OCI-LY1 (cell line): ENCODE measurements at regions not wholly inside any gene's neighbourhood (a gene's known extent, or its start where the extent isn't known, plus 50 kb on each side); places are given as distances from the start of the nearest gene placed in this dataset.

Source experiments
- H2AFZ ChIP-seq: fragments of 200-600 bp; sonication (generic), shearing (Covaris generic); 2 replicates; pipeline ENCODE4 v1.6.0; 2014; ENCODE audit warnings: antibody characterized with exemption, mild to moderate bottlenecking, low read length
- H3F3A ChIP-seq: fragments of 200-600 bp; sonication (generic), shearing (Covaris generic); 2 replicates; pipeline ENCODE4 v1.6.0; 2014; ENCODE audit warnings: mild to moderate bottlenecking, antibody characterized with exemption, low read length, moderate library complexity; ENCODE audit not compliant: insufficient read depth
- H3K27ac ChIP-seq: fragments of 200-600 bp; sonication (generic); 2 replicates; pipeline ENCODE4 v1.5.1; 2014; ENCODE audit warnings: low read length, mixed run types, mild to moderate bottlenecking, low read depth; ENCODE audit not compliant: poor library complexity, severe bottlenecking
- H3K27me3 ChIP-seq: fragments of 200-600 bp; sonication (generic); 2 replicates; pipeline ENCODE4 v1.6.0; 2014; ENCODE audit warnings: antibody characterized with exemption, mild to moderate bottlenecking, low read length, moderate library complexity; ENCODE audit not compliant: insufficient read depth
- H3K36me3 ChIP-seq: fragments of 200-600 bp; sonication (generic); 2 replicates; pipeline ENCODE4 v1.6.1; 2014; ENCODE audit warnings: mild to moderate bottlenecking, antibody characterized with exemption, low read length, moderate library complexity, mixed read lengths; ENCODE audit not compliant: insufficient read depth
- H3K4me1 ChIP-seq: fragments of 200-600 bp; sonication (generic); 2 replicates; pipeline ENCODE4 v1.5.1; 2014; ENCODE audit warnings: mild to moderate bottlenecking, low read length, moderate library complexity; ENCODE audit not compliant: insufficient read depth, severe bottlenecking
- H3K4me2 ChIP-seq: fragments of 200-600 bp; sonication (generic), shearing (Covaris generic); 2 replicates; pipeline ENCODE4 v1.6.1; 2014; ENCODE audit warnings: low read length
- H3K4me3 ChIP-seq: fragments of 200-600 bp; sonication (generic); 2 replicates; pipeline ENCODE4 v1.5.1; 2014; ENCODE audit warnings: low read length, low read depth, mild to moderate bottlenecking, mixed read lengths; ENCODE audit not compliant: poor library complexity, severe bottlenecking
- H3K79me2 ChIP-seq: fragments of 200-600 bp; shearing (Covaris generic); 2 replicates; pipeline ENCODE4 v1.6.1; 2016; ENCODE audit warnings: mixed run types, low read length, mixed read lengths; ENCODE audit not compliant: insufficient read depth
- H3K9ac ChIP-seq: fragments of 200-600 bp; sonication (generic), shearing (Covaris generic); 2 replicates; pipeline ENCODE4 v1.6.1; 2014; ENCODE audit warnings: mild to moderate bottlenecking, low read length, mixed read lengths
- H3K9me2 ChIP-seq: fragments of 200-600 bp; sonication (generic), shearing (Covaris generic); 2 replicates; pipeline ENCODE4 v1.6.1; 2014; ENCODE audit warnings: low read depth, mild to moderate bottlenecking, low read length, mixed read lengths
- H3K9me3 ChIP-seq: fragments of 200-600 bp; shearing (Covaris generic); 2 replicates; pipeline ENCODE4 v1.6.1; 2014; ENCODE audit warnings: low read length, mixed read lengths
- H4K20me1 ChIP-seq: fragments of 200-600 bp; sonication (generic), shearing (Covaris generic); 2 replicates; pipeline ENCODE4 v1.6.0; 2016; ENCODE audit warnings: mild to moderate bottlenecking, low read length; ENCODE audit not compliant: insufficient read depth
- CTCF ChIP-seq: fragments of 200-600 bp; sonication (generic), shearing (Covaris generic); IDR thresholded peaks from 2 replicates; pipeline ENCODE4 v1.5.1; 2017; ENCODE audit warnings: mild to moderate bottlenecking, antibody characterized with exemption, low read length, moderate library complexity, mixed read lengths
- EZH2 ChIP-seq: fragments of 200-600 bp; sonication (generic), shearing (Covaris generic); IDR thresholded peaks from 2 replicates; pipeline ENCODE4 v1.8.0; 2017; ENCODE audit warnings: borderline replicate concordance, mixed run types, mild to moderate bottlenecking, antibody characterized with exemption, low read length, moderate library complexity, mixed read lengths

GRCh38 chr5:119304439-119305211 is 51.2 kb upstream of the TNFAIP8 start:
- Histone ChIP-seq H3K4me2 (no peak overlapping the region; the same call in 1 of the 2 replicates), H3K27ac (peak overlapping the region; percentile 58), H3K9ac (no peak overlapping the region), H4K20me1 (no peaks in the 10 kb centered on the region; the same call in 1 of the 2 replicates), H3K27me3 (no peaks in the 10 kb centered on the region), H3K79me2 (peaks cover 77% of the 10 kb centered on the region), H3K4me1 (peaks cover 97% of the 10 kb centered on the region), H3F3A (peaks cover 18% of the 10 kb centered on the region), H3K4me3 (no peak overlapping the region), H3K36me3 (peaks cover 6% of the 10 kb centered on the region; the same call in 1 of the 2 replicates), H2AFZ (no peak overlapping the region), H3K9me2 (no peaks in the 10 kb centered on the region), H3K9me3 (no peaks in the 10 kb centered on the region)
- TF ChIP-seq EZH2 (no peak), CTCF (no peak)
